ENCODE measurements at regions not wholly inside any gene's neighbourhood (a gene's known extent, or its start where the extent isn't known, plus 50 kb on each side); places are given as distances from the start of the nearest gene placed in this dataset.

GRCh38 chr1:99384021-99384420, 119.7 kb downstream of the PLPPR4 start:
- no peaks in the 10 kb centered on the region for H3K79me2 ChIP-seq (ENCODE audit: insufficient read depth, low read length)
- H3K4me1 ChIP-seq (ENCODE audit: insufficient read depth, low read length): no peaks in the 10 kb centered on the region
- no peak overlapping the region for H3K27ac ChIP-seq (ENCODE audit: low read depth, low read length)
- H3K36me3 ChIP-seq (ENCODE audit: insufficient read depth, low read length): no peaks in the 10 kb centered on the region
- DNase-seq (ENCODE audit: insufficient read length, low spot score, missing footprints): no peak
- H3K4me3 ChIP-seq (ENCODE audit: insufficient read depth, low read length): no peak overlapping the region
- no peaks in the 10 kb centered on the region for H3K27me3 ChIP-seq (ENCODE audit: insufficient read depth, low read length)
- no peak overlapping the region for H3K4me2 ChIP-seq (ENCODE audit: insufficient read depth, low read length)
- H3K9me3 ChIP-seq (ENCODE audit: low read depth, low read length): no peaks in the 10 kb centered on the region
- no peak for TF ChIP-seq CTCF (IDR thresholded peaks at IDR 0.05; ENCODE audit: extremely low read depth, low read depth, low read length)
- no peak overlapping the region for H2AFZ ChIP-seq (ENCODE audit: low read length)
- H4K20me1 ChIP-seq (ENCODE audit: insufficient read depth, low read length): no peaks in the 10 kb centered on the region

GRCh38 chr1:99385852-99386251, 121.6 kb downstream of the PLPPR4 start:
- no peak overlapping the region for H3K4me3 ChIP-seq (ENCODE audit: insufficient read depth, low read length)
- H3K79me2 ChIP-seq (ENCODE audit: insufficient read depth, low read length): no peaks in the 10 kb centered on the region
- no peak for DNase-seq (ENCODE audit: insufficient read length, low spot score, missing footprints)
- H3K27me3 ChIP-seq (ENCODE audit: insufficient read depth, low read length): no peaks in the 10 kb centered on the region
- no peak overlapping the region for H3K27ac ChIP-seq (ENCODE audit: low read depth, low read length)
- no peaks in the 10 kb centered on the region for H3K4me1 ChIP-seq (ENCODE audit: insufficient read depth, low read length)
- TF ChIP-seq CTCF (IDR thresholded peaks at IDR 0.05; ENCODE audit: extremely low read depth, low read depth, low read length): no peak
- H3K4me2 ChIP-seq (ENCODE audit: insufficient read depth, low read length): no peak overlapping the region
- no peaks in the 10 kb centered on the region for H4K20me1 ChIP-seq (ENCODE audit: insufficient read depth, low read length)
- H2AFZ ChIP-seq (ENCODE audit: low read length): no peak overlapping the region
- no peaks in the 10 kb centered on the region for H3K9me3 ChIP-seq (ENCODE audit: low read depth, low read length)
- H3K36me3 ChIP-seq (ENCODE audit: insufficient read depth, low read length): no peaks in the 10 kb centered on the region

- no peaks in the 10 kb centered on the region for H3K4me1 ChIP-seq (ENCODE audit: insufficient read depth, low read length)
- H3K27me3 ChIP-seq (ENCODE audit: insufficient read depth, low read length): peaks cover 2% of the 10 kb centered on the region
- no peak overlapping the region for H3K4me2 ChIP-seq (ENCODE audit: insufficient read depth, low read length)
- H3K27ac ChIP-seq (ENCODE audit: low read depth, low read length): no peak overlapping the region
- no peaks in the 10 kb centered on the region for H4K20me1 ChIP-seq (ENCODE audit: insufficient read depth, low read length)
- no peak overlapping the region for H3K4me3 ChIP-seq (ENCODE audit: insufficient read depth, low read length)
- no peak overlapping the region for H2AFZ ChIP-seq (ENCODE audit: low read length)
- H3K9me3 ChIP-seq (ENCODE audit: low read depth, low read length): no peaks in the 10 kb centered on the region
- H3K79me2 ChIP-seq (ENCODE audit: insufficient read depth, low read length): no peaks in the 10 kb centered on the region
- TF ChIP-seq CTCF (IDR thresholded peaks at IDR 0.05; ENCODE audit: extremely low read depth, low read depth, low read length): no peak
- H3K36me3 ChIP-seq (ENCODE audit: insufficient read depth, low read length): no peaks in the 10 kb centered on the region
- no peak for DNase-seq (ENCODE audit: insufficient read length, low spot score, missing footprints)
These were observed 132.1 kb downstream of the PLPPR4 start for GRCh38 chr1:99396389-99396788.

GRCh38 chr1:99397029-99397428, 132.7 kb downstream of the PLPPR4 start:
- DNase-seq (ENCODE audit: insufficient read length, low spot score, missing footprints): no peak
- Histone ChIP-seq H3K79me2 (ENCODE audit: insufficient read depth, low read length) (no peaks in the 10 kb centered on the region), H3K36me3 (ENCODE audit: insufficient read depth, low read length) (no peaks in the 10 kb centered on the region), H3K4me3 (ENCODE audit: insufficient read depth, low read length) (no peak overlapping the region), H2AFZ (ENCODE audit: low read length) (no peak overlapping the region), H3K9me3 (ENCODE audit: low read depth, low read length) (no peaks in the 10 kb centered on the region), H3K27me3 (ENCODE audit: insufficient read depth, low read length) (peaks cover 2% of the 10 kb centered on the region), H4K20me1 (ENCODE audit: insufficient read depth, low read length) (no peaks in the 10 kb centered on the region), H3K27ac (ENCODE audit: low read depth, low read length) (no peak overlapping the region), H3K4me1 (ENCODE audit: insufficient read depth, low read length) (no peaks in the 10 kb centered on the region), H3K4me2 (ENCODE audit: insufficient read depth, low read length) (no peak overlapping the region)
- no peak for TF ChIP-seq CTCF (IDR thresholded peaks at IDR 0.05; ENCODE audit: extremely low read depth, low read depth, low read length)
